ENCODE measurements at regions not wholly inside any gene's neighbourhood (a gene's known extent, or its start where the extent isn't known, plus 50 kb on each side); places are given as distances from the start of the nearest gene placed in this dataset.

- TF ChIP-seq POLR2A (IDR thresholded peaks at IDR 0.05; ENCODE audit: extremely low read depth, insufficient read length): no peak
- TF ChIP-seq MAX (IDR thresholded peaks at IDR 0.05; ENCODE audit: low read depth, low read length): no peak
- no peak for TF ChIP-seq CTCF (IDR thresholded peaks at IDR 0.05; ENCODE audit: low read depth, low read length)
- no peak for TF ChIP-seq MYC (IDR thresholded peaks at IDR 0.05; ENCODE audit: low read depth, low read length)
Measured at GRCh38 chr1:112285316-112285715, 110.7 kb upstream of the CTTNBP2NL start.
